ENCODE measurements at regions not wholly inside any gene's neighbourhood (a gene's known extent, or its start where the extent isn't known, plus 50 kb on each side); places are given as distances from the start of the nearest gene placed in this dataset.

GRCh38 chr5:92662741-92663140, 918.3 kb downstream of the NR2F1-AS1 start:
- TF ChIP-seq, protein P1, sequence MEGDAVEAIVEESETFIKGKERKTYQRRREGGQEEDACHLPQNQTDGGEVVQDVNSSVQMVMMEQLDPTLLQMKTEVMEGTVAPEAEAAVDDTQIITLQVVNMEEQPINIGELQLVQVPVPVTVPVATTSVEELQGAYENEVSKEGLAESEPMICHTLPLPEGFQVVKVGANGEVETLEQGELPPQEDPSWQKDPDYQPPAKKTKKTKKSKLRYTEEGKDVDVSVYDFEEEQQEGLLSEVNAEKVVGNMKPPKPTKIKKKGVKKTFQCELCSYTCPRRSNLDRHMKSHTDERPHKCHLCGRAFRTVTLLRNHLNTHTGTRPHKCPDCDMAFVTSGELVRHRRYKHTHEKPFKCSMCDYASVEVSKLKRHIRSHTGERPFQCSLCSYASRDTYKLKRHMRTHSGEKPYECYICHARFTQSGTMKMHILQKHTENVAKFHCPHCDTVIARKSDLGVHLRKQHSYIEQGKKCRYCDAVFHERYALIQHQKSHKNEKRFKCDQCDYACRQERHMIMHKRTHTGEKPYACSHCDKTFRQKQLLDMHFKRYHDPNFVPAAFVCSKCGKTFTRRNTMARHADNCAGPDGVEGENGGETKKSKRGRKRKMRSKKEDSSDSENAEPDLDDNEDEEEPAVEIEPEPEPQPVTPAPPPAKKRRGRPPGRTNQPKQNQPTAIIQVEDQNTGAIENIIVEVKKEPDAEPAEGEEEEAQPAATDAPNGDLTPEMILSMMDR (IDR thresholded peaks at IDR 0.05) = no peak
- TF ChIP-seq ZFX (IDR thresholded peaks at IDR 0.05; ENCODE audit: borderline replicate concordance) = no peak
